Gastrocnemius medialis (tissue), 4 donors: ENCODE measurements at regions not wholly inside any gene's neighbourhood (a gene's known extent, or its start where the extent isn't known, plus 50 kb on each side); places are given as distances from the start of the nearest gene placed in this dataset.

ENCODE experiments used
- POLR2A ChIP-seq, 2 donors: fragments of 450-650 bp; IDR thresholded peaks; one replicate each; pipeline ENCODE4 v1.6.1; 2017; ENCODE audit warnings: antibody characterized with exemption in 2 of 2, mild to moderate bottlenecking in 2 of 2, moderate library complexity in 2 of 2
- TF ChIP-seq, protein P1 (sequence below), 5 experiments: fragments of 450-650 bp in 3 of 5; fragments of 200-600 bp in 2 of 5; sonication (generic) in 2 of 5; IDR thresholded peaks in 4 of 5; conservative IDR thresholded peaks in 1 of 5; 1 replicate in 4 of 5; 2 replicates in 1 of 5; pipeline ENCODE4 v1.5.1; 2016 to 2019; ENCODE audit warnings: antibody characterized with exemption in 5 of 5, mild to moderate bottlenecking in 3 of 5, moderate library complexity in 3 of 5

DNA sequence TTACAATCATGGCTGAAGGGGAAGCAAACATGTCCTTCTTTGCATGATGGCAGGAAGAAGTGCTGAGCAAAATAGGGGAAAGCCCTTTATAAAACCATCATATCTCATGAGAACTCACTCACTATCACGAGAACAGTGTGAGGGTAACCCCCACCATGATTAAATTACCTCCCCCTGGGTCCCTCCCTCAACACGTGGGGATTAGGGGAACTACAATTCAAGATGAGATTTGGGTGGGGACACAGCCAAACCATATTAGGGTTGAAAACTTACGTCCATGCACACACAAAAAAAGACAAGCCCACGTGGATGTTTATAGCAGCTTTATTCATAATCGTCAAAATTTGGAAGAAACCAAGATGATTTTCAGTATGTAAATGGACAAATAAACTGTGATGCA lies 72.3 kb downstream of the RPL22L1 start:
- TF ChIP-seq, protein P1, sequence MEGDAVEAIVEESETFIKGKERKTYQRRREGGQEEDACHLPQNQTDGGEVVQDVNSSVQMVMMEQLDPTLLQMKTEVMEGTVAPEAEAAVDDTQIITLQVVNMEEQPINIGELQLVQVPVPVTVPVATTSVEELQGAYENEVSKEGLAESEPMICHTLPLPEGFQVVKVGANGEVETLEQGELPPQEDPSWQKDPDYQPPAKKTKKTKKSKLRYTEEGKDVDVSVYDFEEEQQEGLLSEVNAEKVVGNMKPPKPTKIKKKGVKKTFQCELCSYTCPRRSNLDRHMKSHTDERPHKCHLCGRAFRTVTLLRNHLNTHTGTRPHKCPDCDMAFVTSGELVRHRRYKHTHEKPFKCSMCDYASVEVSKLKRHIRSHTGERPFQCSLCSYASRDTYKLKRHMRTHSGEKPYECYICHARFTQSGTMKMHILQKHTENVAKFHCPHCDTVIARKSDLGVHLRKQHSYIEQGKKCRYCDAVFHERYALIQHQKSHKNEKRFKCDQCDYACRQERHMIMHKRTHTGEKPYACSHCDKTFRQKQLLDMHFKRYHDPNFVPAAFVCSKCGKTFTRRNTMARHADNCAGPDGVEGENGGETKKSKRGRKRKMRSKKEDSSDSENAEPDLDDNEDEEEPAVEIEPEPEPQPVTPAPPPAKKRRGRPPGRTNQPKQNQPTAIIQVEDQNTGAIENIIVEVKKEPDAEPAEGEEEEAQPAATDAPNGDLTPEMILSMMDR (IDR thresholded peaks at IDR 0.05 in 4 of 5, conservative IDR thresholded peaks at IDR 0.05 in 1 of 5), result no peak
- no peak for TF ChIP-seq POLR2A (IDR thresholded peaks at IDR 0.05)
